ENCODE measurements at regions not wholly inside any gene's neighbourhood (a gene's known extent, or its start where the extent isn't known, plus 50 kb on each side); places are given as distances from the start of the nearest gene placed in this dataset.
"Not testable (repeated sequence)": the region's sequence is repeated elsewhere in the genome, so short reads cannot be mapped to it uniquely, and the experiment has no call there.

- not testable (repeated sequence) for H3K4me3 ChIP-seq (ENCODE audit: low read length); DNase-seq (ENCODE audit: low read depth, low spot score)
Observed at GRCh38 chr12:83226960-83227359, 540.3 kb downstream of the TMTC2 start.

- H3K4me3 ChIP-seq (ENCODE audit: low read length) = no peak overlapping the region
- DNase-seq (ENCODE audit: low read depth, low spot score) = no peak
Observed at GRCh38 chr12:83225806-83226205, 539.1 kb downstream of the TMTC2 start.

- DNase-seq (ENCODE audit: low read depth, low spot score) = no peak
Observed at GRCh38 chr12:83224012-83224411, 537.3 kb downstream of the TMTC2 start.

GRCh38 chr12:83220774-83221173 lies 534.1 kb downstream of the TMTC2 start:
- no peak for DNase-seq (ENCODE audit: low read depth, low spot score)

More at GRCh38 chr12:83224012-83224411, 537.3 kb downstream of the TMTC2 start:
- no peak overlapping the region for H3K4me3 ChIP-seq (ENCODE audit: low read length)

GRCh38 chr12:83216230-83216629 lies 529.5 kb downstream of the TMTC2 start:
- DNase-seq (ENCODE audit: low read depth, low spot score) = no peak
- no peak overlapping the region for H3K4me3 ChIP-seq (ENCODE audit: low read length)

More at GRCh38 chr12:83220774-83221173, 534.1 kb downstream of the TMTC2 start:
- H3K4me3 ChIP-seq (ENCODE audit: low read length) = no peak overlapping the region

GRCh38 chr12:83214185-83214584 lies 527.5 kb downstream of the TMTC2 start:
- DNase-seq (ENCODE audit: low read depth, low spot score) = no peak
- no peak overlapping the region for H3K4me3 ChIP-seq (ENCODE audit: low read length)

GRCh38 chr12:83210933-83211332 lies 524.2 kb downstream of the TMTC2 start:
- no peak for DNase-seq (ENCODE audit: low read depth, low spot score)
- H3K4me3 ChIP-seq (ENCODE audit: low read length) = no peak overlapping the region

- no peak for DNase-seq (ENCODE audit: low read depth, low spot score)
- no peak overlapping the region for H3K4me3 ChIP-seq (ENCODE audit: low read length)
Observed at GRCh38 chr12:83199069-83199468, 512.4 kb downstream of the TMTC2 start.

- no peak for DNase-seq (ENCODE audit: low read depth, low spot score)
Observed at GRCh38 chr12:83198291-83199015, 511.7 kb downstream of the TMTC2 start.

GRCh38 chr12:83197483-83197914 lies 510.8 kb downstream of the TMTC2 start:
- DNase-seq (ENCODE audit: low read depth, low spot score) = no peak
- H3K4me3 ChIP-seq (ENCODE audit: low read length) = no peak overlapping the region

More at GRCh38 chr12:83198291-83199015, 511.7 kb downstream of the TMTC2 start:
- H3K4me3 ChIP-seq (ENCODE audit: low read length) = no peak overlapping the region

- no peak overlapping the region for H3K4me3 ChIP-seq (ENCODE audit: low read length)
- no peak for DNase-seq (ENCODE audit: low read depth, low spot score)
Observed at GRCh38 chr12:83196694-83197350, 510.1 kb downstream of the TMTC2 start.

- no peak for DNase-seq (ENCODE audit: low read depth, low spot score)
- H3K4me3 ChIP-seq (ENCODE audit: low read length) = no peak overlapping the region
Observed at GRCh38 chr12:83190631-83191390, 504.1 kb downstream of the TMTC2 start.

GRCh38 chr12:83186419-83186818 lies 499.7 kb downstream of the TMTC2 start:
- H3K4me3 ChIP-seq (ENCODE audit: low read length) = no peak overlapping the region
- DNase-seq (ENCODE audit: low read depth, low spot score) = no peak

GRCh38 chr12:83185241-83185640 lies 498.5 kb downstream of the TMTC2 start:
- DNase-seq (ENCODE audit: low read depth, low spot score) = no peak
- H3K4me3 ChIP-seq (ENCODE audit: low read length) = no peak overlapping the region
